GM12865 (cell line): ENCODE measurements at regions not wholly inside any gene's neighbourhood (a gene's known extent, or its start where the extent isn't known, plus 50 kb on each side); places are given as distances from the start of the nearest gene placed in this dataset.

ENCODE experiments used
- DNase-seq: peaks from one replicate; pipeline ENCODE4 v3.0.0; 2010; ENCODE audit warnings: low read depth
- H3K4me3 ChIP-seq: 2 replicates; pipeline ENCODE4 v1.5.1; 2011; ENCODE audit warnings: mild to moderate bottlenecking, low read depth, low read length, control low read depth
- TF ChIP-seq, protein P1 (sequence below): IDR thresholded peaks from 2 replicates; pipeline ENCODE4 v1.5.1; 2011; ENCODE audit warnings: low read length, control low read depth, low read depth, inconsistent platforms; ENCODE audit not compliant: insufficient read depth; ENCODE audit errors: missing control alignments

GRCh38 chr17:72368191-72368590, 247.4 kb downstream of the SOX9 start:
- DNase-seq = no peak
- no peak overlapping the region for H3K4me3 ChIP-seq

DNA sequence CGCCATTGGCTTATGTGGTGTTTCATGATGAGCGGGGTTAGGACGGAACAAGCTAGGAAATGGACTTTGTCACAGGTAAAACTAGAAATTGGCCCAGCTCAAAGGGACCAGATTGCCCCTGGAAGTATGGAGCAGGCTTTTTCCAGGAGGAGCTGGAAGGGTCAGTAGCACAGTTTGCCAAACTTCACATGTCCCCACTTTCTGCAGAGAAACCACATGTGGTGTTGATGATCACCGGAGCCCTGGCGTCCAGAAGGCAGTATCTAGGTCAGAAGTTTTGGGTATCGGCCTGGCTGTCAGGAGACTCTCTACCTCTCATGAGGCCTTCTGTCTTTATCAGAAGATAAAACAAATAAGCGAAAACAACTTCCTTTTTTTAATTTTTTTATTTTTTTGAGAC, 248.5 kb downstream of the SOX9 start:
- no peak overlapping the region for H3K4me3 ChIP-seq
- no peak for DNase-seq
- TF ChIP-seq, protein P1, sequence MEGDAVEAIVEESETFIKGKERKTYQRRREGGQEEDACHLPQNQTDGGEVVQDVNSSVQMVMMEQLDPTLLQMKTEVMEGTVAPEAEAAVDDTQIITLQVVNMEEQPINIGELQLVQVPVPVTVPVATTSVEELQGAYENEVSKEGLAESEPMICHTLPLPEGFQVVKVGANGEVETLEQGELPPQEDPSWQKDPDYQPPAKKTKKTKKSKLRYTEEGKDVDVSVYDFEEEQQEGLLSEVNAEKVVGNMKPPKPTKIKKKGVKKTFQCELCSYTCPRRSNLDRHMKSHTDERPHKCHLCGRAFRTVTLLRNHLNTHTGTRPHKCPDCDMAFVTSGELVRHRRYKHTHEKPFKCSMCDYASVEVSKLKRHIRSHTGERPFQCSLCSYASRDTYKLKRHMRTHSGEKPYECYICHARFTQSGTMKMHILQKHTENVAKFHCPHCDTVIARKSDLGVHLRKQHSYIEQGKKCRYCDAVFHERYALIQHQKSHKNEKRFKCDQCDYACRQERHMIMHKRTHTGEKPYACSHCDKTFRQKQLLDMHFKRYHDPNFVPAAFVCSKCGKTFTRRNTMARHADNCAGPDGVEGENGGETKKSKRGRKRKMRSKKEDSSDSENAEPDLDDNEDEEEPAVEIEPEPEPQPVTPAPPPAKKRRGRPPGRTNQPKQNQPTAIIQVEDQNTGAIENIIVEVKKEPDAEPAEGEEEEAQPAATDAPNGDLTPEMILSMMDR = no peak

More at GRCh38 chr17:72368191-72368590, 247.4 kb downstream of the SOX9 start:
- TF ChIP-seq, protein P1 = no peak

DNA sequence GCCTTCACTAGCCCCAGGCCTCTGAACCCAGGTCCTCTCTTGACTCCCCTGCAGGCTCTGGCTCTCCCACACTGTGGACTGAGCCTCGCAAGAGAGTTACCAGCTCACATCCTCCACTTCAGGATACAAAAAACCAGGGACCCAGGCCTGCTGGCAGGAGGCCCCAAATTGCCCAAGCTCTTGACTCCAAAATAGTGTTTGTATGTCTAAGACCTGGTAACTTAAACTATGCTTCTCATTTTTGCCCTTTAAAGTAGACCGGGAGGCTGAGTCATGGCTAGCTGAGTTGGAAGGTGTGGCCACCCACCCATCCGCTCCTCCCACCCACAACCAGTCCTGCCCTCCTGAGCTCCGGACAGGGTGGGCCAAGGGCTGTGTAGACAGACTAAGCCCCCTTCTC, 250.0 kb downstream of the SOX9 start:
- TF ChIP-seq, protein P1 = no peak
- no peak overlapping the region for H3K4me3 ChIP-seq
- no peak for DNase-seq

DNA sequence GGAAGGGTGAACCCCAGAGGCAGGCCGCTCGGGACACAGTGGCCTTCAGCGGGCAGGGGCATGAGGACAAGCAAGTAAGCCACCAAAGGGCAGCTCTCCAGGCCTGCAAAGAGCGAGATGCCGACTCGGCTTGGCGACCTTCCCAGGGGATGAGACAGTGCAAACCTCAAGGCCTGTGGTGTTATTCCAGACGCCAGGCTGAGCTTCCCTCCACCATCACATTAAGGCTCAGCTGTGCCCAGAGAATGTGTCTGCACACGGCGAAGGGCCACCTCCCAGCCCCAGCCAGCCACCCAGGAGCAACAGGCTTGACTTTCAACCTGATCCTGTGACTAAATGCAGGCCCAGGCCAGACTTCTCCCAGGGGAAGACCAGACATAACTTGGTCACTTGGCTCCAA, 251.4 kb downstream of the SOX9 start:
- TF ChIP-seq, protein P1 = no peak
- no peak for DNase-seq
- H3K4me3 ChIP-seq = no peak overlapping the region

DNA sequence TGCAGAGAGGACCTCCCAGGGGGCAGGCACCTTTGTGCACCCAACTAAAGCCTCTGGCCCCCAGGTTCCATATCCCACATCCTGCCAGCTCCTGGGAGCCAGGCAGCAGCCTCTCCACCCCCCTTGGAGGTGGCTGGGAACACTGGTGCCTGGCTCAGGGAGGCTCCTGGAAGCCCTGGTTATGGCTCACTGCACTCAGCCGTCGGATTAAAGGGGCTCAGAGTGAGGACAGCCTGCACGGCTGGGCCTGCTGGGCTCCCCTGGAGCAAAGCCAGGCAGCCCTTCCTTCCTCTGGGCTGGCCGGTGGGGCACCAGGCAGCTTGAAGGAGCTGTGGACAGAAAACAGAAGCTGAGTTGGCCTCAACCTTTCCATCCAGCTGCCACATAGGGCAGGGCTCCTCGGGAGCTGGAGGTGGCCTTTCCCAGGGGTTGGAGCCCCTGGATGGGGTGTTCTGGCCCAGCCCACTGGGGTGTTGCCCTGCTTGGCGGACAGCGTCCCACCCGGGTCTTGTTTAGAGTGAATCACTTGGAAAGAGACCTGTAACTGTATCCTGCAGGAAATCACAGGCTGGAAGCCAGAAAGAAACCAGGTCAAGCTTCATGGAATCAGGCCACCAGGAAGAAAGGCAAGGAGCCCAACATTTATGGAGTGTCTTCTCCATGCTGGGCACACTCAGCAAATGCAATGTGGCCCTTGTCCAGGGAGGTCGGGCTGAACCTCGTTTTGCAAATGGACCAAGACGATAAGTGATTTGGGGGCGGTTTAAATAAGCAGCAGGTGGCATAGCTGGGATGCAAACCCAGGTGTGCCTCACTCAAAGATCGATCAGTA, 253.3 kb downstream of the SOX9 start:
- DNase-seq = no peak
- H3K4me3 ChIP-seq = no peak overlapping the region
- TF ChIP-seq, protein P1 = no peak

DNA sequence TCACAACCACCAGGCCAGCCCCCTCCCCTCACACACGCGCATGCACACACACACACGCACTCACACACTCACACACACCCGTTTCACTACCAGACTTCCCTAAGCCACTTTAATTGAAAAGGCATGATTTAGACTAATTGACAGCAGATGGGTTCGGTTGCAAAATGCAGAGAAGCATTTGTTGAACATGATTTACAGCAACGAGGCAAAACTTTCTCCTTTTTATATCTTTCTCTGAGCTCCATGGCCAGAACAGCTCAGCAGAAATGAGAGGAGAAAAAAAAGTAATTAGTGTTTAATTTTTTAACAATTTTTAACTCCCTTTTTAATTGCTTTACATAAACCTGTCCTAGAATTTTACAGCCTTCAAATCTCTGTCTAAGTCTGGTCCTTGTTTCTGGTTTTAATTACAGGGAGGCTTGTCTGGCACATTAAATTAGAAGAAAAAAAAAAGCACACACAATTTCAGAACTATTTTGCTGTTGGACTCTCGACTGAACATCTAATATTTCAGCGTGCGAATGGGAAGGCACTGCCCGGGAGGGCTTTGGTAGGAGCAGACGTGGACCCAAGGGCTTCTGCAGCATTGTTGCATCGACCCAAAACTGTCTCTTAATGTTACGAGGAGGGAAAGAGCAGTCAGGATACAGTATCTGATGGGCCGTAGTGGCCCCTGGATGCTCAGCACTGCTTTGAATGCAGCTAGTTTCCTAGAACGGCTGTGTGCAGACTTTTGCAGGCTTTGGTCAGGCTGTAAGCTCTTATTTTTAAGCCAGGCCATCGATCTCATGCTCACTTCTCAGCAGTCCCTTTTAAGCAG, 255.9 kb downstream of the SOX9 start:
- no peak overlapping the region for H3K4me3 ChIP-seq
- no peak for DNase-seq
- TF ChIP-seq, protein P1 = no peak
